Endothelial cell of umbilical vein (primary cell): ENCODE measurements at regions not wholly inside any gene's neighbourhood (a gene's known extent, or its start where the extent isn't known, plus 50 kb on each side); places are given as distances from the start of the nearest gene placed in this dataset.
A peak's percentile ranks its signal among the peaks of the same experiment; 100 is the strongest.

Source experiments
- BruUV-seq: library from RNA; stranded (reverse); fragments of 400-500 nt; replicated peaks from 2 replicates; lab custom pipeline; 2021; lab: Mats Ljungman, UMichigan
- CTCF ChIA-PET: fragments of 300-600, 350-600 bp; sonication (Branson Sonifier 250); formaldehyde crosslinking; loops from one replicate; lab custom pipeline; 2021; ENCODE audit warnings: antibody characterized with exemption, inconsistent platforms; lab: Charles Lee
- POLR2A ChIA-PET: fragments of 300-600, 350-600 bp; sonication (Branson Sonifier 250); formaldehyde crosslinking; loops from one replicate; lab custom pipeline; 2021; ENCODE audit warnings: antibody characterized with exemption, inconsistent platforms; lab: Charles Lee
- DNase-seq: peaks from one replicate; pipeline ENCODE4 v3.0.0-alpha.2; 2011; ENCODE audit warnings: low read depth, low spot score
- FAIRE-seq: peaks from 2 replicates; lab custom pipeline; 2011; peaks lifted over from hg19 to GRCh38; lab: Jason Lieb, UNC
- H2AFZ ChIP-seq: 2 replicates; pipeline ENCODE4 v1.6.0; 2012; ENCODE audit warnings: low read depth, low read length, control low read depth, inconsistent platforms
- H3K27ac ChIP-seq: 2 replicates; pipeline ENCODE4 v1.5.1; 2011; ENCODE audit warnings: low read depth, mild to moderate bottlenecking, control low read depth, low read length, moderate library complexity; ENCODE audit not compliant: insufficient read depth
- H3K27me3 ChIP-seq, 2 experiments: 2 replicates each; pipeline versions ENCODE4 v1.6.0 to v1.6.1; 2011; ENCODE audit warnings: low read length in 2 of 2, mixed read lengths in 1 of 2; ENCODE audit not compliant: control insufficient read depth in 2 of 2, insufficient read depth in 2 of 2
- H3K36me3 ChIP-seq, 2 experiments: 2 replicates in 1 of 2; 3 replicates in 1 of 2; pipeline ENCODE4 v1.5.1; 2011; ENCODE audit warnings: low read length in 2 of 2, mild to moderate bottlenecking in 1 of 2, moderate library complexity in 1 of 2; ENCODE audit not compliant: control insufficient read depth in 2 of 2, insufficient read depth in 2 of 2; ENCODE audit errors: extremely low read depth in 1 of 2
- H3K4me1 ChIP-seq: 3 replicates; pipeline ENCODE4 v1.5.1; 2011; ENCODE audit warnings: mild to moderate bottlenecking, low read length; ENCODE audit not compliant: control insufficient read depth, insufficient read depth; ENCODE audit errors: extremely low read depth
- H3K4me2 ChIP-seq: 2 replicates; pipeline ENCODE4 v1.6.1; 2011; ENCODE audit warnings: low read length, control low read depth, mixed read lengths; ENCODE audit not compliant: insufficient read depth
- H3K4me3 ChIP-seq, 3 experiments: fragments of 200-600 bp in 1 of 3; sonication (generic), shearing (Covaris generic) in 1 of 3; replicated peaks in 1 of 3; 2 replicates each; pipeline ENCODE4 v1.5.1; 2011 to 2016; ENCODE audit warnings: control low read depth in 3 of 3, low read length in 3 of 3, mild to moderate bottlenecking in 2 of 3, inconsistent platforms in 1 of 3, low read depth in 1 of 3, moderate library complexity in 1 of 3; ENCODE audit not compliant: insufficient read depth in 1 of 3
- H3K79me2 ChIP-seq: 2 replicates; pipeline ENCODE4 v1.6.0; 2012; ENCODE audit warnings: low read length, inconsistent platforms; ENCODE audit not compliant: control insufficient read depth, insufficient read depth
- H3K9ac ChIP-seq: replicated peaks from 2 replicates; pipeline ENCODE3; 2011; ENCODE audit warnings: low read length, control low read depth; ENCODE audit not compliant: insufficient read depth; ENCODE audit errors: extremely low read depth
- H3K9me1 ChIP-seq: replicated peaks from 3 replicates; pipeline ENCODE4 v1.6.0; 2011; ENCODE audit warnings: mild to moderate bottlenecking, low read length; ENCODE audit not compliant: control insufficient read depth, insufficient read depth; ENCODE audit errors: extremely low read depth
- H3K9me3 ChIP-seq: replicated peaks from 2 replicates; pipeline ENCODE4 v1.5.1; 2012; ENCODE audit warnings: low read length, inconsistent platforms; ENCODE audit not compliant: control insufficient read depth, insufficient read depth
- H4K20me1 ChIP-seq: replicated peaks from 2 replicates; pipeline ENCODE3; 2011; ENCODE audit warnings: mild to moderate bottlenecking, low read length; ENCODE audit not compliant: control insufficient read depth, insufficient read depth; ENCODE audit errors: extremely low read depth
- CTCF ChIP-seq, 2 donors: IDR thresholded peaks; 1 replicate in 1 of 2; 2 replicates in 1 of 2; pipeline ENCODE4 v1.5.1; 2011; ENCODE audit warnings: low read length in 2 of 2, mild to moderate bottlenecking in 2 of 2, moderate library complexity in 2 of 2, control low read depth in 1 of 2, inconsistent platforms in 1 of 2, low read depth in 1 of 2; ENCODE audit not compliant: insufficient read depth in 1 of 2; ENCODE audit errors: extremely low read depth in 1 of 2
- EZH2 ChIP-seq: IDR thresholded peaks from 2 replicates; pipeline ENCODE4 v1.6.1; 2012; ENCODE audit warnings: borderline replicate concordance, low read depth, mild to moderate bottlenecking, moderate library complexity, low read length, inconsistent platforms; ENCODE audit not compliant: severe bottlenecking
- FOS ChIP-seq: IDR thresholded peaks from 2 replicates; pipeline ENCODE4 v1.6.1; 2011; ENCODE audit warnings: mild to moderate bottlenecking, low read length, moderate library complexity, borderline replicate concordance; ENCODE audit not compliant: insufficient read depth
- GATA2 ChIP-seq: IDR thresholded peaks from 2 replicates; pipeline ENCODE4 v1.7.0; 2011; ENCODE audit warnings: low read depth, mild to moderate bottlenecking, moderate library complexity, mixed read lengths, low read length; ENCODE audit not compliant: insufficient read length, insufficient read depth
- JUN ChIP-seq: IDR thresholded peaks from 2 replicates; pipeline ENCODE4 v1.6.1; 2011; ENCODE audit warnings: borderline replicate concordance, low read depth; ENCODE audit not compliant: insufficient read length, insufficient read depth
- MYC ChIP-seq: IDR thresholded peaks from one replicate; pipeline ENCODE4 v1.6.1; 2011; ENCODE audit warnings: mild to moderate bottlenecking, low read depth, low read length
- POLR2A ChIP-seq: IDR thresholded peaks from 2 replicates; pipeline ENCODE4 v1.6.1; 2012; ENCODE audit warnings: low read depth, mild to moderate bottlenecking, control low read depth, low read length
- POLR2AphosphoS5 ChIP-seq: IDR thresholded peaks from 2 replicates; pipeline ENCODE4 v1.6.1; 2012; ENCODE audit warnings: low read depth, mild to moderate bottlenecking, control low read depth, low read length, moderate library complexity; ENCODE audit not compliant: insufficient read depth
- dilution Hi-C: fragments of 300-500 bp; cut with MboI; formaldehyde crosslinking; loops from one replicate; pipeline ENCODE4 v1.15.0; 2019; ENCODE audit warnings: low sequenced_read_pairs; ENCODE audit not compliant: extremely low pct_ligation_motif_present
- intact Hi-C: fragments of 100-400 bp; cut with micrococcal nuclease; formaldehyde crosslinking; loops from one replicate; pipeline ENCODE4 v1.10.0; 2022
- TF ChIP-seq, protein P1 (sequence below): IDR thresholded peaks from 2 replicates; pipeline ENCODE4 v1.6.1; 2011; ENCODE audit not compliant: insufficient read depth, insufficient read length

GRCh38 chr14:61615743-61616523 lies 79.4 kb upstream of the HIF1A start:
- H3K9me1 ChIP-seq = no peaks in the 10 kb centered on the region
- intact Hi-C loops = no loop called here
- peak; percentile 24 for FAIRE-seq
- no peaks in the 10 kb centered on the region for H3K79me2 ChIP-seq
- peak overlapping the region; percentile 24 for H3K27ac ChIP-seq
- CTCF ChIA-PET = interaction anchor here (0.8 to 1.8 kb wide), 3 partner anchors 15 to 46 kb away, joined by 3 to 7 read pairs (median 5); no protein-coding TSS in a partner anchor
- TF ChIP-seq CTCF (IDR thresholded peaks at IDR 0.05; ENCODE audit: extremely low read depth in 1 of 2, insufficient read depth in 1 of 2, low read depth in 1 of 2, low read length in 2 of 2) (no peak), FOS (no peak), MYC (no peak), EZH2 (no peak), GATA2 (no peak), POLR2AphosphoS5 (no peak), JUN (no peak), POLR2A (no peak)
- TF ChIP-seq, protein P1, sequence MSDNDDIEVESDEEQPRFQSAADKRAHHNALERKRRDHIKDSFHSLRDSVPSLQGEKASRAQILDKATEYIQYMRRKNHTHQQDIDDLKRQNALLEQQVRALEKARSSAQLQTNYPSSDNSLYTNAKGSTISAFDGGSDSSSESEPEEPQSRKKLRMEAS = no peak
- peaks cover 32% of the 10 kb centered on the region for H3K4me1 ChIP-seq
- POLR2A ChIA-PET = no interaction called here
- dilution Hi-C loops = no loop called here
- peak overlapping the region; percentile 64 for H2AFZ ChIP-seq
- H3K4me2 ChIP-seq = no peak overlapping the region
- H3K9me3 ChIP-seq = no peaks in the 10 kb centered on the region
- no peaks in the 10 kb centered on the region for H3K27me3 ChIP-seq
- no peaks in the 10 kb centered on the region for H3K36me3 ChIP-seq
- no TSS peak for BruUV-seq
- H3K4me3 ChIP-seq = no peak overlapping the region
- DNase-seq = peak; percentile 77
- H4K20me1 ChIP-seq = no peaks in the 10 kb centered on the region
- no peak overlapping the region for H3K9ac ChIP-seq
